PC-9 (cell line): ENCODE measurements at regions not wholly inside any gene's neighbourhood (a gene's known extent, or its start where the extent isn't known, plus 50 kb on each side); places are given as distances from the start of the nearest gene placed in this dataset.

Experiments
- EZH2 ChIP-seq: fragments of 200-600 bp; sonication (generic); IDR thresholded peaks from 2 replicates; pipeline ENCODE4 v1.8.0; 2017; ENCODE audit warnings: antibody characterized with exemption, low read depth
- TF ChIP-seq, protein P1 (sequence below): fragments of 200-600 bp; sonication (generic); conservative IDR thresholded peaks from 2 replicates; pipeline ENCODE4 v1.6.1; 2017; ENCODE audit warnings: mixed run types, antibody characterized with exemption, mild to moderate bottlenecking, moderate library complexity

GRCh38 chr6:21968411-21968810 is 328.4 kb downstream of the PRL start:
- TF ChIP-seq, protein P1, sequence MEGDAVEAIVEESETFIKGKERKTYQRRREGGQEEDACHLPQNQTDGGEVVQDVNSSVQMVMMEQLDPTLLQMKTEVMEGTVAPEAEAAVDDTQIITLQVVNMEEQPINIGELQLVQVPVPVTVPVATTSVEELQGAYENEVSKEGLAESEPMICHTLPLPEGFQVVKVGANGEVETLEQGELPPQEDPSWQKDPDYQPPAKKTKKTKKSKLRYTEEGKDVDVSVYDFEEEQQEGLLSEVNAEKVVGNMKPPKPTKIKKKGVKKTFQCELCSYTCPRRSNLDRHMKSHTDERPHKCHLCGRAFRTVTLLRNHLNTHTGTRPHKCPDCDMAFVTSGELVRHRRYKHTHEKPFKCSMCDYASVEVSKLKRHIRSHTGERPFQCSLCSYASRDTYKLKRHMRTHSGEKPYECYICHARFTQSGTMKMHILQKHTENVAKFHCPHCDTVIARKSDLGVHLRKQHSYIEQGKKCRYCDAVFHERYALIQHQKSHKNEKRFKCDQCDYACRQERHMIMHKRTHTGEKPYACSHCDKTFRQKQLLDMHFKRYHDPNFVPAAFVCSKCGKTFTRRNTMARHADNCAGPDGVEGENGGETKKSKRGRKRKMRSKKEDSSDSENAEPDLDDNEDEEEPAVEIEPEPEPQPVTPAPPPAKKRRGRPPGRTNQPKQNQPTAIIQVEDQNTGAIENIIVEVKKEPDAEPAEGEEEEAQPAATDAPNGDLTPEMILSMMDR: no peak
- TF ChIP-seq EZH2: no peak
